Hepatocyte (in vitro differentiated cells): ENCODE measurements at regions not wholly inside any gene's neighbourhood (a gene's known extent, or its start where the extent isn't known, plus 50 kb on each side); places are given as distances from the start of the nearest gene placed in this dataset.

Source experiments
- DNase-seq: peaks from one replicate; pipeline ENCODE4 v3.0.0-alpha.2; 2016; ENCODE audit warnings: low spot score
- H2AFZ ChIP-seq: fragments of 200-600 bp; sonication (generic); 2 replicates; pipeline ENCODE4 v1.6.0; 2016; ENCODE audit warnings: antibody characterized with exemption, mild to moderate bottlenecking
- H3K27ac ChIP-seq: fragments of 200-600 bp; sonication (generic); 2 replicates; pipeline ENCODE4 v1.5.1; 2016; ENCODE audit warnings: mild to moderate bottlenecking
- H3K27me3 ChIP-seq: fragments of 200-600 bp; sonication (generic); 2 replicates; pipeline ENCODE4 v1.6.1; 2016
- H3K36me3 ChIP-seq: fragments of 200-600 bp; sonication (generic); replicated peaks from 2 replicates; pipeline ENCODE4 v1.5.1; 2016; ENCODE audit warnings: low read depth; ENCODE audit not compliant: insufficient read depth
- H3K4me1 ChIP-seq: fragments of 200-600 bp; sonication (generic); 2 replicates; pipeline ENCODE4 v1.5.1; 2016; ENCODE audit warnings: mild to moderate bottlenecking, moderate library complexity; ENCODE audit not compliant: insufficient read depth
- H3K4me2 ChIP-seq: fragments of 200-600 bp; sonication (generic); 2 replicates; pipeline ENCODE4 v1.6.0; 2016
- H3K4me3 ChIP-seq: fragments of 200-600 bp; sonication (generic); 2 replicates; pipeline ENCODE4 v1.5.1; 2016; ENCODE audit warnings: mild to moderate bottlenecking
- H3K79me2 ChIP-seq: fragments of 200-600 bp; sonication (generic); 2 replicates; pipeline ENCODE4 v1.6.0; 2017; ENCODE audit warnings: mild to moderate bottlenecking
- H3K9me2 ChIP-seq: fragments of 200-600 bp; sonication (generic); replicated peaks from 2 replicates; pipeline ENCODE4 v1.6.0; 2017; ENCODE audit warnings: mild to moderate bottlenecking; ENCODE audit not compliant: insufficient read depth
- H3K9me3 ChIP-seq: fragments of 200-600 bp; sonication (generic); 2 replicates; pipeline ENCODE4 v1.5.1; 2016; ENCODE audit warnings: low read depth, mild to moderate bottlenecking
- H4K20me1 ChIP-seq: fragments of 200-600 bp; sonication (generic); 2 replicates; pipeline ENCODE4 v1.6.0; 2016; ENCODE audit warnings: mild to moderate bottlenecking; ENCODE audit not compliant: insufficient read depth, poor library complexity, severe bottlenecking
- CTCF ChIP-seq: fragments of 200-600 bp; sonication (generic); IDR thresholded peaks from 2 replicates; pipeline ENCODE4 v1.5.1; 2016; ENCODE audit warnings: antibody characterized with exemption, mild to moderate bottlenecking; ENCODE audit not compliant: poor library complexity
- EZH2 ChIP-seq: fragments of 200-600 bp; sonication (generic); IDR thresholded peaks from 2 replicates; pipeline ENCODE4 v1.6.1; 2016; ENCODE audit warnings: antibody characterized with exemption, mild to moderate bottlenecking, borderline replicate concordance
- EZH2phosphoT487 ChIP-seq: fragments of 200-600 bp; sonication (generic); IDR thresholded peaks from one replicate; pipeline ENCODE4 v1.6.1; 2018; ENCODE audit warnings: antibody characterized with exemption, mild to moderate bottlenecking, low read depth, moderate library complexity; ENCODE audit not compliant: unreplicated experiment, severe bottlenecking
- WGBS: methylation state at CpG from one replicate; pipeline ENCODE4 v1.1.6; 2016; ENCODE audit warnings: low lambda C conversion rate; ENCODE audit errors: missing lambda C conversion rate; 5-methylcytosine and 5-hydroxymethylcytosine counted together

- Histone ChIP-seq H4K20me1 (no peaks in the 10 kb centered on the region), H3K9me3 (no peaks in the 10 kb centered on the region), H3K4me1 (no peaks in the 10 kb centered on the region), H3K4me2 (no peak overlapping the region), H3K36me3 (no peaks in the 10 kb centered on the region), H3K79me2 (no peaks in the 10 kb centered on the region), H2AFZ (no peak overlapping the region), H3K9me2 (no peaks in the 10 kb centered on the region), H3K4me3 (no peak overlapping the region), H3K27me3 (no peaks in the 10 kb centered on the region), H3K27ac (no peak overlapping the region)
- over 99% methylated on average over 3 of the region's 3 CpGs for WGBS
- TF ChIP-seq EZH2, result no peak
- no peak for TF ChIP-seq CTCF
- DNase-seq, result no peak
Measured at GRCh38 chrX:43479070-43479469, 177.0 kb upstream of the MAOA start.

GRCh38 chrX:43479850-43480249, 176.2 kb upstream of the MAOA start:
- Histone ChIP-seq H3K4me3 (no peak overlapping the region), H3K4me1 (no peaks in the 10 kb centered on the region)
- no peak for TF ChIP-seq EZH2
- no peak for TF ChIP-seq EZH2phosphoT487
- TF ChIP-seq CTCF, result no peak

GRCh38 chrX:43481576-43481975, 174.5 kb upstream of the MAOA start:
- no peak overlapping the region for H3K27ac ChIP-seq
- no peak overlapping the region for H3K4me2 ChIP-seq
- no peak for DNase-seq
- H4K20me1 ChIP-seq, result no peaks in the 10 kb centered on the region
- no peaks in the 10 kb centered on the region for H3K79me2 ChIP-seq
- no peak overlapping the region for H3K4me3 ChIP-seq
- peak overlapping the region; percentile 9 for H2AFZ ChIP-seq
- no peaks in the 10 kb centered on the region for H3K27me3 ChIP-seq
- 40% methylated on average over 5 of the region's 5 CpGs for WGBS
- no peaks in the 10 kb centered on the region for H3K4me1 ChIP-seq
- no peaks in the 10 kb centered on the region for H3K36me3 ChIP-seq
- TF ChIP-seq EZH2phosphoT487 (no peak), EZH2 (no peak), CTCF (no peak)
- H3K9me2 ChIP-seq, result no peaks in the 10 kb centered on the region
- H3K9me3 ChIP-seq, result no peaks in the 10 kb centered on the region

More at GRCh38 chrX:43479850-43480249, 176.2 kb upstream of the MAOA start:
- H3K4me2 ChIP-seq, result no peak overlapping the region
- H3K27ac ChIP-seq, result no peak overlapping the region
- no peaks in the 10 kb centered on the region for H3K9me2 ChIP-seq
- H3K27me3 ChIP-seq, result no peaks in the 10 kb centered on the region
- no peaks in the 10 kb centered on the region for H3K9me3 ChIP-seq
- no peak for DNase-seq
- H4K20me1 ChIP-seq, result no peaks in the 10 kb centered on the region
- H3K79me2 ChIP-seq, result no peaks in the 10 kb centered on the region
- no peak overlapping the region for H2AFZ ChIP-seq
- H3K36me3 ChIP-seq, result no peaks in the 10 kb centered on the region
- 65% methylated on average over 4 of the region's 4 CpGs for WGBS

- Histone ChIP-seq H4K20me1 (no peaks in the 10 kb centered on the region), H3K9me3 (no peaks in the 10 kb centered on the region), H2AFZ (no peak overlapping the region), H3K4me3 (no peak overlapping the region), H3K27me3 (no peaks in the 10 kb centered on the region), H3K4me2 (no peak overlapping the region), H3K36me3 (no peaks in the 10 kb centered on the region), H3K9me2 (no peaks in the 10 kb centered on the region), H3K4me1 (no peaks in the 10 kb centered on the region), H3K27ac (no peak overlapping the region), H3K79me2 (no peaks in the 10 kb centered on the region)
- WGBS, result 47% methylated on average over 3 of the region's 3 CpGs
- TF ChIP-seq EZH2phosphoT487 (no peak), EZH2 (no peak), CTCF (no peak)
- no peak for DNase-seq
Measured at GRCh38 chrX:43493756-43494155, 162.3 kb upstream of the MAOA start.
